Ammon's horn (tissue), 1 donor: ENCODE measurements at regions not wholly inside any gene's neighbourhood (a gene's known extent, or its start where the extent isn't known, plus 50 kb on each side); places are given as distances from the start of the nearest gene placed in this dataset.

Experiments used
- DNase-seq: peaks from one replicate; pipeline ENCODE4 v3.0.0-alpha.2; 2016; ENCODE audit warnings: low spot score

DNA sequence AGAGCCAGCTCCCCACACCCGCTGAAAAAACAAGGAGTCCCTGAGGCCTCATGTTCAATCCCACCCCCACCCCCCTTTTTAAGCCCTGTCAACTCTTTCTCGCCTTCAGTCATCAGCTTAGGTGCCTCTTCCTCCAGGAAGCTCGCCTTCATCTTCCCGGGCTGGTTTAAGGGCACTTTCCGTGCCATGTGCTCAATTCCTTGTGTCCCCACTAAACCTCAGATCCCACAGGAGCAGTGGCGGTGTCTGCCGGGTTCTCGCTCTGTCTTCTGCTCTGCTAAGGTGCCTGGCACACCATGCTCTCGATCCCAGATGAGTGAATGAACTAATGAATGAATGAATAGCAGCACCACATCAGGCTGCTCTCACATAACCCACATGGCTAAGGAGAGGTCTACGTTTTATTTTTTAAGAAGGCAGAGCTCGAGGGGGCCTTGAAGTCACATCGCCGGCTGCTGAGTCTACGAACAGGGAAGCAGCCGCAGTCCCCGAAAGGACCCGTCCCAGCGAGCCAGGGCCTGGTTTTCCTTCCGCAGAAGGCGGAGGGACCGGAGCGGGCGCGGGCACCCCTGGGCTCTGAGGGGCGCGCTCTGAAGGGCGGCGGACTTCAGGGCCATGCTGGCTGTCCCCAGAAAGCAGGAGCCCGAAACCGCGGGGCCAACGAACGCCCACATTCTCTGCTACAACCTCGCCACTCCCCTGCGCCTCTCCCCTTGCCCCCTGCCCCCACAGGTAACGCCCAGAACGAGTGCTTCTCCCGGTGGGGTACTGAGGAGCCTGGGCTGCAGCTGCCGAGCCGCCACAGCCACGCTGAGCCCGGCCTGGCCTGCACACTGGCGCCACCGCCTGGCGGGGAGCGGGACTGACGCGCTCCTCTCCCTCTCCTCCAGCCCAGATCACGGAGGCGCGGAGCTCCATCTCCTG, 73.4 kb upstream of the KCNMA1 start:
- DNase-seq = peak; percentile 83

DNA sequence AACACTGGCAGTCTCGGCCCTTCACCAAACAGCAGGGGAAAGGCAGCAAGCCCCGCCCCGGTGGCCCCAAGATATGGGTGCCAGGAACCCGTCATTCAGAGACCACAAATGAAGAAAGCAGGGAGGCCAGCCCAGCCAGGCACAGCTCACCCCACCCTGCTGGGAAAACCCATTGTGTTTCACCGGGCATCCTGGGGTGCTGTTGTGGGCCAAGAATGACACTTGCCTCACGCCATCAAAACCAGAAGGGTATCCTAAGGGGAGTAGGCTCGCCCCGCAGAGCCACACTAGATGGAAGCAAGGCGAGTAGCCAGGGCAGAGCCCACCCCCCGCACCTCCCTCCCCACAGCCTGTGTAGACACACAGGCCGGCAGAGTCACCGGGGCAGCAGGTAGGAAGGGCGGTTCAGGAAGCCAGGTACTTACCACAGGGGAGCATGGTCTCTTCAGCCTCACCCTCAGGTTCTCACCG, 72.5 kb upstream of the KCNMA1 start:
- DNase-seq = no peak

DNA sequence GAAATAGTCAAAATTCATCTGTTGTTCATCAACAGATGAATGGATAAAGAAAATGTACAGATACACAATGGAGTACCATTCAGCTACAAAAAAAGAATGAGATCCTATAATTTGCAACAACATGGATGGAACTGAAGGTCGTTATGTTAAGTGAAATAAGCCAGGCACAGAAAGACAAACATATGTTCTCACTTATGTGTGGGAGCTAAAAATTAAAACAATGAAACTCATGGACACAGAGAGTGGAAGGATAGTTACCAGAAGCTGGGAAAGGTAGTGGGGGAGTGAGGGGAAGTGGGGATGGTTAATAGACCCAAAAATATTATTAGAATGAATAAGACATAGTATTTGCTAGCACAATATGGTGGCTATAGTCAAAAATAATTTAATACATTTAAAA, 70.0 kb upstream of the KCNMA1 start:
- no peak for DNase-seq

DNA sequence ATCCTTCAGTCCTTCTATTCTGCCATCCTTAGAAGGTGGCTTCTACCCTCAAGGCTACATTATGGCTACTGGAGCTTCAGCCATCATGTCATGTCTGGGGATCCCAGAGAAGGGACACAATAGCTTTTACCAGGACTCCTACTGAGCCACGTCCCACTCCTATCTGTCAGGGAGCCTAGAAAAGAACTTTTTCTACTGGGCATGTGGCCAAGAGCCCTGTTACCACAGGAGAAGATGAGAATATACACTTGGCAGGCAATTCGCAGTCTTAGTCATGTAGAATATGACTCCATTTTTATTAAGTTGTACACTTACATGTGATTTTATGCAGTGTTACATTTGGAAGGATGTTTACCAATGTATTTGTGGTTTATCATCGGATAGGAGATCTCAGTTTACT, 64.6 kb upstream of the KCNMA1 start:
- no peak for DNase-seq

DNA sequence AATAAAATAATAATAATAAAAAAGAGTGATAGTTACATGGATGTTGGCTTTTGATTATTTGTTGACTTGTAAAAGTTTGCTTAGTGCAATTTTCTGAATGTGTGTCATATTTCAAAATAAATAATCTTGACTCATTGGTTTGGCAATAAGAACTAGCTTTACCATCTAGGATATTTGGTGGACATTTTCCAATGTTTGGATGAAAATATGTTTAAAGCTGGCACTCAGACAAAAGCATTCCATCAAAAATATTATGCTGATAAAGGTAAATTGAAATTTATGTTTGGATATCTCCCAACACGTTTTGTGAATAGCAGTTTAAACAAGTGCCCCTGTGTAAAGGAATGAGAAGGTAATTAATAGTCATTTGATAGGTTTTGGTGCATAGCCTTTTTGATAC, 62.5 kb upstream of the KCNMA1 start:
- DNase-seq = no peak

DNA sequence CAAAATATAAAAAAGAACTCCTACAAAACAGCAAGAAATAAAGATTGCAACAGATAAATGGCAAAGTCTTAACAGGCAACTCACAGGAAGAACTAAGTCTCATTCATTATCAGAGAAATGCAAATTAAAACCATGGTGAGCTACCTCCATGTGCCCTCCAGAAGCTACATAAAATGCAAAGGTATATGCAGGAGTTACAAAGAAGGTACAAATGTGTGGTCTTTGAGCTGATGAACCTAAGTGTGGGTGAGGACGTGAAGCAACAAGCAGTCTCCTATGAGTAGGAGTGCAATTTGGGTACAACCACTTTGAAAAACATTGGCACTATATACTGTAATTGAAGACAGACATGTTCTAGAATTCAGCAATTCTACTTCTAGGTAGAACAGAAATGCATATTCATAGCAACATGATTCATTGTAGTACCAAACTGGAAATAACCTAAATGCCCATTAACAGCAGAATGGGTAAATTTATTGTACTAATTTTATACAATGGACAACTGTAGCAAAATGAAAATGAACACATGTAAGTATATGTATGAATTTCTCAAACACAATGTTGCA, 61.6 kb upstream of the KCNMA1 start:
- DNase-seq = no peak

DNA sequence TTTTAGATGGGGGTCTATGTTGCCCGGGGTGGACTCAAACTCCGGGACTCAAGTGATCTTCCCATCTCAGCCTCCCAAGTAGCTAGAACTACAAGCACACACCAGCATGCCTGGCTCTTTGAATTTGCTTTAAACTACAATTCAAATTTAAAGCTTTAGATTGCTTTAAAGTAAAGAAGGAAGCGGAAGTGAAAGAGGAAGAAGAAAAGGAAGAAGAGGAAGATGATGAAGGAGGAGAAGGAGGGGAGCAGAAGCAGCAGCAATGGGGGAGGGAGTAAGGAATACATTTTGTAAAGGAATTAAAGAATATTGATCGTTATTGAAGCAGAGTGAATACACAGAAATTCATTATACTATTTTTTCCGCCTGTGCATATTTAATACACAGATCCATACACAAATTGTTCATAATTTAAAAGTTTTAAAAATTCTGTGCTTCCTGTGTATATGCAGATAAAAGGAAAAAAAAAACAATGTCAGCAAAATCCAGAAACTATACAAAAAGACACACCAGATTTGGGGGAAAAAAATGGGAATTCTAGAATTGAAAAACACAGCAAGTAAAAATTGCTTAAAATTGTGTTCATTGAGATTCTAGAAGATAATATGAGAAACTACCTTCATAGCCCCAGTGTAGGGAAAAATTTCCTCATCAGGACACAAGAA, 60.8 kb upstream of the KCNMA1 start:
- no peak for DNase-seq

DNA sequence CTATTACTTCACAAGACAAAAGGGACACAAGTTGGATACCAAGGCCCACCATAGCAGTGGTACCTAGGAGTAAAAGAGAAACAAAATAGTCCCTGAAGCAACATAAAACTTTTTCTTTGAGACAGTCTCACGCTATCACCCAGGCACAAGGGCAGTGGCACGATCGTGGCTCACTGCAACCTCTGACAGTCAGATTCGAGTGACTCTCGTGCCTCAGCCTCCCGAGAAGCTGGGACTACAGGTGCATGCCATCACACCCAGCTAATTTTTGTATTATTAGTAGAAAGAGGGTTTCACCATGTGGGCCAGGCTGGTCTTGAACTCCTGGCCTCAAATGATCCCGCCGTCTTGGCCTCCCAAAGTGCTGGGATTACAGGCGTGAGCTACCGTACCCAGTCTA, 59.0 kb upstream of the KCNMA1 start:
- DNase-seq = no peak

DNA sequence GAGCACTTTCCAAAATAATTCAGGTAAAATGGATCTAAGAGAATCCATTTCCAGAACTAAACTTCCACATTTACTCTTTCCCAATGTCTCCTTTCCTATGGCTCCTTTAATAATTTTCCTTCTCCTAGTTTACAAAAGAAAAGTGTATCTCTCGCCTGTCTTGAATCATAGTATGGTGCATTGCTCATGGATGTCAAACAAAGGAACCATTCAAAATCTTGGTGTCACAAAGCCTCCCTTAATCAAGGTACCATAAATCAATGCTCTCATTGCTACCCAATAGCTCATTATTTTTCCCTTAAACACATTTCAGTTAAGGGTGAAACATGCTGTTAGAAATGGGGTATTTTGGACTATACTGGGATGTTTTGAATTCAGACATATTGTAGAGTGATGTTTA, 57.6 kb upstream of the KCNMA1 start:
- DNase-seq = no peak

DNA sequence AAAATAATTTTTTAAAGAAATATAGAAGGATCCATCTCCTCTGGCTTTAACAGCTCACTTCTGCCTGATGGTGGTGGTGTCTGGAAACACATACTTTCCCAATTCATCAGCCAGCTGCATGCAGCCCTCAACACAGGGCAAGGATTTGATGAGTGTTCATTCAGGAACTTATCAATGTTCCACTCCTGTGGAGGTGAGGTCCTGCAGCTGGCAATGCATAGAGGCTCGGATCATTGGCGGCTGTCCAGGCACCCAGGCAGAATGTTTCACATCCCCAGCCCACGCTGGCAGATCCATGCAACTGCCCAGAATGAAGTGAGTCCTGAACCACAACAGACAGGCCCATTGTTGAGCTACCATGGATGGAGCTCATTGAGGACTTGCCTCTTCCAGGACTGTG, 55.2 kb upstream of the KCNMA1 start:
- no peak for DNase-seq

DNA sequence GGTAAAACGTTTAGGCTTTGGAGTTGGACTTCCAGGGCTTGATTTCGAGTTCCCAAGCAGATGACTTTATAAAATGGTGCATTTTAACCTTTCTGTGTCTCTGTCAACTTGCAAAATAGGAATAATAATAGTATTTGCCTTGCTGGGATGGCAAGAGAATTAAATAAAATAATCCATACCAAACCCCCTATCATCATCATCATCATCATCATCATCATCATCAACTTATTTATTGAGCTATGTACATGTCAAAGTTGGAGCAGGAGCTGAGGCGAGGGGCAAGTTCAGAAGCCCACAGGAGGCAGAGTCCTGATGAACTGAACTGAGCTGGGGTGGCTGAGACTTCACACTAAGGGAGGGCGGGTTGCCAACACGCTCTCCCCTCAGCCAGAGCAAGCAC, 51.7 kb upstream of the KCNMA1 start:
- DNase-seq = no peak

DNA sequence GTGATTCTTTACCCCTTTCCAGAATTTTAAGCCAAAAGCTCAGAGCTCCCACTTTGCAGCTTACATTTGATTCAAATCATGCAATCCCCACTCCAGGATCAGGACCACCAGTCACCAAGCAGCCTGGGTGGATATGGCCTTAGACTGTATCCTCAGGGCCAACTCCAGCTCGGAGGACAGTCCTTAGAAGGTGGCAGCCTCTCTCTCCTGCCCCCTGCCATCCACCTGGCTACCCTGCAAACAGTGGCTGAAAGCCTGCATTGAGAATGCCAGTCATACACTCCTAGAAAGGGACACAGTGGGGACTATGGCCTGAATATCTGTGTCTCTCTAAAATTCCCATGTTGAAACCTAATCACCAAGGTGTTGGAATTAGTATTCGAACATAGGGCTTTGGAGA, 50.0 kb upstream of the KCNMA1 start:
- DNase-seq = no peak
